ENCODE measurements at regions not wholly inside any gene's neighbourhood (a gene's known extent, or its start where the extent isn't known, plus 50 kb on each side); places are given as distances from the start of the nearest gene placed in this dataset.

GRCh38 chr10:62578916-62579315, 204.7 kb downstream of the ZNF365 start:
- Histone ChIP-seq H3K9me2 (replicated peaks; ENCODE audit: insufficient read depth, low read length) (no peaks in the 10 kb centered on the region), H3K9ac (ENCODE audit: low read length) (no peak overlapping the region), H4K20me1 (ENCODE audit: insufficient read depth, low read depth, low read length) (no peaks in the 10 kb centered on the region), H3K27me3 (ENCODE audit: low read length) (no peaks in the 10 kb centered on the region), H3K9me3 (ENCODE audit: low read length) (no peaks in the 10 kb centered on the region), H3K4me3 (ENCODE audit: low read length) (no peak overlapping the region), H3K4me2 (ENCODE audit: low read depth, low read length, poor library complexity, severe bottlenecking) (no peak overlapping the region), H2AFZ (ENCODE audit: low read length) (no peak overlapping the region), H3K27ac (ENCODE audit: low read length) (no peak overlapping the region), H3K36me3 (ENCODE audit: insufficient read depth, low read length) (no peaks in the 10 kb centered on the region), H3K4me1 (ENCODE audit: low read length) (no peaks in the 10 kb centered on the region), H3K79me2 (ENCODE audit: low read length) (no peaks in the 10 kb centered on the region)
- no peak for DNase-seq

GRCh38 chr10:62580396-62580795, 206.2 kb downstream of the ZNF365 start:
- Histone ChIP-seq H3K4me1 (ENCODE audit: low read length) (no peaks in the 10 kb centered on the region), H3K79me2 (ENCODE audit: low read length) (no peaks in the 10 kb centered on the region), H4K20me1 (ENCODE audit: insufficient read depth, low read depth, low read length) (no peaks in the 10 kb centered on the region), H3K9me2 (replicated peaks; ENCODE audit: insufficient read depth, low read length) (no peaks in the 10 kb centered on the region), H3K27me3 (ENCODE audit: low read length) (no peaks in the 10 kb centered on the region), H3K27ac (ENCODE audit: low read length) (no peak overlapping the region), H3K9me3 (ENCODE audit: low read length) (no peaks in the 10 kb centered on the region), H3K4me3 (ENCODE audit: low read length) (no peak overlapping the region), H3K9ac (ENCODE audit: low read length) (no peak overlapping the region), H2AFZ (ENCODE audit: low read length) (no peak overlapping the region), H3K4me2 (ENCODE audit: low read depth, low read length, poor library complexity, severe bottlenecking) (no peak overlapping the region), H3K36me3 (ENCODE audit: insufficient read depth, low read length) (no peaks in the 10 kb centered on the region)
- DNase-seq, result no peak

GRCh38 chr10:62581351-62581750, 207.2 kb downstream of the ZNF365 start:
- no peaks in the 10 kb centered on the region for H3K9me3 ChIP-seq (ENCODE audit: low read length)
- no peak overlapping the region for H2AFZ ChIP-seq (ENCODE audit: low read length)
- H3K4me1 ChIP-seq (ENCODE audit: low read length), result no peaks in the 10 kb centered on the region
- no peak overlapping the region for H3K4me2 ChIP-seq (ENCODE audit: low read depth, low read length, poor library complexity, severe bottlenecking)
- no peak overlapping the region for H3K27ac ChIP-seq (ENCODE audit: low read length)
- no peaks in the 10 kb centered on the region for H4K20me1 ChIP-seq (ENCODE audit: insufficient read depth, low read depth, low read length)
- no peaks in the 10 kb centered on the region for H3K9me2 ChIP-seq (replicated peaks; ENCODE audit: insufficient read depth, low read length)
- no peak overlapping the region for H3K9ac ChIP-seq (ENCODE audit: low read length)
- H3K36me3 ChIP-seq (ENCODE audit: insufficient read depth, low read length), result no peaks in the 10 kb centered on the region
- no peaks in the 10 kb centered on the region for H3K79me2 ChIP-seq (ENCODE audit: low read length)
- H3K4me3 ChIP-seq (ENCODE audit: low read length), result no peak overlapping the region
- no peak for DNase-seq
- no peaks in the 10 kb centered on the region for H3K27me3 ChIP-seq (ENCODE audit: low read length)

GRCh38 chr10:62582101-62582705, 208.0 kb downstream of the ZNF365 start:
- H3K79me2 ChIP-seq (ENCODE audit: low read length), result no peaks in the 10 kb centered on the region
- no peak overlapping the region for H3K4me3 ChIP-seq (ENCODE audit: low read length)
- H3K4me1 ChIP-seq (ENCODE audit: low read length), result no peaks in the 10 kb centered on the region; the same call in 1 of the 2 replicates
- no peaks in the 10 kb centered on the region for H3K9me3 ChIP-seq (ENCODE audit: low read length)
- no peak overlapping the region for H3K4me2 ChIP-seq (ENCODE audit: low read depth, low read length, poor library complexity, severe bottlenecking)
- no peaks in the 10 kb centered on the region for H4K20me1 ChIP-seq (ENCODE audit: insufficient read depth, low read depth, low read length)
- no peak overlapping the region for H2AFZ ChIP-seq (ENCODE audit: low read length)
- H3K27me3 ChIP-seq (ENCODE audit: low read length), result no peaks in the 10 kb centered on the region
- DNase-seq, result no peak
- H3K9ac ChIP-seq (ENCODE audit: low read length), result no peak overlapping the region
- no peak overlapping the region for H3K27ac ChIP-seq (ENCODE audit: low read length)
- H3K36me3 ChIP-seq (ENCODE audit: insufficient read depth, low read length), result no peaks in the 10 kb centered on the region
- H3K9me2 ChIP-seq (replicated peaks; ENCODE audit: insufficient read depth, low read length), result no peaks in the 10 kb centered on the region

GRCh38 chr10:62582804-62583208, 208.6 kb downstream of the ZNF365 start:
- no peak overlapping the region for H3K4me2 ChIP-seq (ENCODE audit: low read depth, low read length, poor library complexity, severe bottlenecking)
- H3K9me3 ChIP-seq (ENCODE audit: low read length), result no peaks in the 10 kb centered on the region
- no peaks in the 10 kb centered on the region for H3K36me3 ChIP-seq (ENCODE audit: insufficient read depth, low read length)
- no peaks in the 10 kb centered on the region for H3K9me2 ChIP-seq (replicated peaks; ENCODE audit: insufficient read depth, low read length)
- H3K4me3 ChIP-seq (ENCODE audit: low read length), result no peak overlapping the region
- no peaks in the 10 kb centered on the region for H3K79me2 ChIP-seq (ENCODE audit: low read length)
- H3K27me3 ChIP-seq (ENCODE audit: low read length), result no peaks in the 10 kb centered on the region
- H2AFZ ChIP-seq (ENCODE audit: low read length), result no peak overlapping the region
- DNase-seq, result no peak
- no peak overlapping the region for H3K9ac ChIP-seq (ENCODE audit: low read length)
- H4K20me1 ChIP-seq (ENCODE audit: insufficient read depth, low read depth, low read length), result no peaks in the 10 kb centered on the region
- no peaks in the 10 kb centered on the region; the same call in 1 of the 2 replicates for H3K4me1 ChIP-seq (ENCODE audit: low read length)
- no peak overlapping the region for H3K27ac ChIP-seq (ENCODE audit: low read length)

GRCh38 chr10:62583876-62584615, 209.9 kb downstream of the ZNF365 start:
- DNase-seq, result no peak
- Histone ChIP-seq H3K9ac (ENCODE audit: low read length) (no peak overlapping the region), H3K79me2 (ENCODE audit: low read length) (no peaks in the 10 kb centered on the region), H3K4me2 (ENCODE audit: low read depth, low read length, poor library complexity, severe bottlenecking) (no peak overlapping the region), H3K9me2 (replicated peaks; ENCODE audit: insufficient read depth, low read length) (no peaks in the 10 kb centered on the region), H3K36me3 (ENCODE audit: insufficient read depth, low read length) (no peaks in the 10 kb centered on the region), H3K9me3 (ENCODE audit: low read length) (no peaks in the 10 kb centered on the region), H3K4me1 (ENCODE audit: low read length) (no peaks in the 10 kb centered on the region; the same call in 1 of the 2 replicates), H3K4me3 (ENCODE audit: low read length) (no peak overlapping the region), H2AFZ (ENCODE audit: low read length) (no peak overlapping the region), H3K27me3 (ENCODE audit: low read length) (no peaks in the 10 kb centered on the region), H4K20me1 (ENCODE audit: insufficient read depth, low read depth, low read length) (no peaks in the 10 kb centered on the region), H3K27ac (ENCODE audit: low read length) (no peak overlapping the region)

- no peak for DNase-seq
- H3K27ac ChIP-seq (ENCODE audit: low read length), result no peak overlapping the region
- no peaks in the 10 kb centered on the region for H3K9me3 ChIP-seq (ENCODE audit: low read length)
- H3K27me3 ChIP-seq (ENCODE audit: low read length), result no peaks in the 10 kb centered on the region
- H3K4me2 ChIP-seq (ENCODE audit: low read depth, low read length, poor library complexity, severe bottlenecking), result no peak overlapping the region
- no peaks in the 10 kb centered on the region for H4K20me1 ChIP-seq (ENCODE audit: insufficient read depth, low read depth, low read length)
- H3K79me2 ChIP-seq (ENCODE audit: low read length), result no peaks in the 10 kb centered on the region
- H3K9ac ChIP-seq (ENCODE audit: low read length), result no peak overlapping the region
- H2AFZ ChIP-seq (ENCODE audit: low read length), result no peak overlapping the region
- no peaks in the 10 kb centered on the region; the same call in 1 of the 2 replicates for H3K4me1 ChIP-seq (ENCODE audit: low read length)
- no peaks in the 10 kb centered on the region for H3K36me3 ChIP-seq (ENCODE audit: insufficient read depth, low read length)
- no peak overlapping the region for H3K4me3 ChIP-seq (ENCODE audit: low read length)
- H3K9me2 ChIP-seq (replicated peaks; ENCODE audit: insufficient read depth, low read length), result no peaks in the 10 kb centered on the region
These were observed 210.6 kb downstream of the ZNF365 start for GRCh38 chr10:62584731-62585130.

- Histone ChIP-seq H3K79me2 (ENCODE audit: low read length) (no peaks in the 10 kb centered on the region), H3K9me2 (replicated peaks; ENCODE audit: insufficient read depth, low read length) (no peaks in the 10 kb centered on the region), H3K27ac (ENCODE audit: low read length) (no peak overlapping the region), H3K36me3 (ENCODE audit: insufficient read depth, low read length) (no peaks in the 10 kb centered on the region), H2AFZ (ENCODE audit: low read length) (no peak overlapping the region), H3K4me1 (ENCODE audit: low read length) (no peaks in the 10 kb centered on the region; the same call in 1 of the 2 replicates), H3K4me2 (ENCODE audit: low read depth, low read length, poor library complexity, severe bottlenecking) (no peak overlapping the region), H3K4me3 (ENCODE audit: low read length) (no peak overlapping the region), H4K20me1 (ENCODE audit: insufficient read depth, low read depth, low read length) (no peaks in the 10 kb centered on the region), H3K9me3 (ENCODE audit: low read length) (no peaks in the 10 kb centered on the region), H3K27me3 (ENCODE audit: low read length) (no peaks in the 10 kb centered on the region), H3K9ac (ENCODE audit: low read length) (no peak overlapping the region)
- DNase-seq, result no peak
These were observed 211.1 kb downstream of the ZNF365 start for GRCh38 chr10:62585211-62585775.

Data from Karpas-422 (cell line).